ENCODE measurements at regions not wholly inside any gene's neighbourhood (a gene's known extent, or its start where the extent isn't known, plus 50 kb on each side); places are given as distances from the start of the nearest gene placed in this dataset.

DNA sequence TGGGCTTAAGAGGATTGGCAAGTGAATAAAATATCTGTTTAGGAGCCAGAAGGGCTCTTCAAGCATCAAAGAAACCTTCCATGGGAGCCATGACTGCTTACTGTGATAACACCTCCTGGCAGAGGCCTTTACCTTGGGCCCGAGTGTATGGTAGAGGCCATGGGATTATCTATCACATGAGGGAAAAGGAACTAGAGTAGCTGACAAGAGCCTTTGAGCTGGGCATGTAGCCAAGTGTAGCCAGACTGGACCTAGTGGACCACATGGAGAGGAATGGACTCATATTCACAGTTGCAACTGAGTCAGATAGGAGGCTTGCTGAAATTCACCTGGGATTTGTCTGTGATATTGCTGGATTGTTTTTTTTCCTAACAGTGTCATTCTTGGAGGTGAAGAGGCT is 276.0 kb upstream of the ZFHX3 start:
- no peak overlapping the region for H2BK15ac ChIP-seq (ENCODE audit: low read depth, low read length)
- H3K9me1 ChIP-seq (ENCODE audit: insufficient read depth, low read length), result no peaks in the 10 kb centered on the region
- H3K23ac ChIP-seq (ENCODE audit: low read depth, low read length), result no peak overlapping the region
- H2AK9ac ChIP-seq (replicated peaks; ENCODE audit: low read depth, low read length, poor library complexity), result no peak overlapping the region
- in situ Hi-C loops (cut with MboI; ENCODE audit: low sequenced_read_pairs) (no loop called here), intact Hi-C loops (cut with micrococcal nuclease) (no loop called here), dilution Hi-C loops (cut with HindIII; ENCODE audit: low sequenced_read_pairs, unreplicated experiment) (no loop called here)
- CTCF ChIA-PET, result no interaction called here
- peaks cover 9% of the 10 kb centered on the region; the same call in 1 of the 2 replicates for H3K27me3 ChIP-seq (ENCODE audit: control insufficient read depth, insufficient read depth, low read length)
- no peaks in the 10 kb centered on the region for H4K20me1 ChIP-seq (ENCODE audit: insufficient read depth, low read length)
- H3K56ac ChIP-seq (ENCODE audit: extremely low read depth, insufficient read depth, low read length), result no peak overlapping the region
- no peak overlapping the region for H3K4ac ChIP-seq (ENCODE audit: low read depth, low read length)
- no peak overlapping the region for H4K5ac ChIP-seq (ENCODE audit: low read depth, low read length)
- no peak overlapping the region for H2AK5ac ChIP-seq (ENCODE audit: low read depth, low read length)
- no peak overlapping the region for H3K9ac ChIP-seq (ENCODE audit: low read depth, low read length)
- H2BK20ac ChIP-seq (ENCODE audit: low read depth, low read length), result no peak overlapping the region
- no peaks in the 10 kb centered on the region; the same call in 1 of the 2 replicates for H3K36me3 ChIP-seq (ENCODE audit: control insufficient read depth, insufficient read depth, low read length)
- H2AFZ ChIP-seq (replicated peaks; ENCODE audit: low read length, poor library complexity), result no peak overlapping the region
- BruUV-seq (replicated peaks), result no TSS peak
- ATAC-seq (ENCODE audit: low read depth) (no peak), DNase-seq (no peak)
- H3K18ac ChIP-seq (ENCODE audit: low read depth, low read length), result no peak overlapping the region
- no peak overlapping the region for H3K14ac ChIP-seq (replicated peaks; ENCODE audit: low read depth, low read length)
- no CpG with 5 or more reads among the region's 1 CpG for WGBS, 2 experiments (ENCODE audit: extremely low coverage in 2 of 2, insufficient read length in 1 of 2)
- H2BK5ac ChIP-seq (ENCODE audit: low read depth, low read length, poor library complexity, severe bottlenecking), result no peak overlapping the region
- H4K91ac ChIP-seq (ENCODE audit: insufficient read depth, low read depth, low read length), result no peak overlapping the region
- H3K4me1 ChIP-seq (ENCODE audit: control insufficient read depth, insufficient read depth, low read length), result no peaks in the 10 kb centered on the region
- no peak overlapping the region for H3K27ac ChIP-seq (ENCODE audit: insufficient read depth, low read length)
- POLR2A ChIA-PET (ENCODE audit: unreplicated experiment), result no interaction called here
- no peak overlapping the region for H3K4me2 ChIP-seq (ENCODE audit: low read depth, low read length)
- no peak overlapping the region for H4K8ac ChIP-seq (ENCODE audit: low read depth in 2 of 2, low read length in 2 of 2)
- TF ChIP-seq MAZ (IDR thresholded peaks at IDR 0.05; ENCODE audit: borderline replicate concordance, low read depth, low read length), result no peak
- TF ChIP-seq MXI1 (IDR thresholded peaks at IDR 0.05; ENCODE audit: borderline replicate concordance, low read depth, low read length), result no peak
- no peak for TF ChIP-seq BHLHE40 (IDR thresholded peaks at IDR 0.05; ENCODE audit: low read depth, low read length)
- TF ChIP-seq, protein P1, sequence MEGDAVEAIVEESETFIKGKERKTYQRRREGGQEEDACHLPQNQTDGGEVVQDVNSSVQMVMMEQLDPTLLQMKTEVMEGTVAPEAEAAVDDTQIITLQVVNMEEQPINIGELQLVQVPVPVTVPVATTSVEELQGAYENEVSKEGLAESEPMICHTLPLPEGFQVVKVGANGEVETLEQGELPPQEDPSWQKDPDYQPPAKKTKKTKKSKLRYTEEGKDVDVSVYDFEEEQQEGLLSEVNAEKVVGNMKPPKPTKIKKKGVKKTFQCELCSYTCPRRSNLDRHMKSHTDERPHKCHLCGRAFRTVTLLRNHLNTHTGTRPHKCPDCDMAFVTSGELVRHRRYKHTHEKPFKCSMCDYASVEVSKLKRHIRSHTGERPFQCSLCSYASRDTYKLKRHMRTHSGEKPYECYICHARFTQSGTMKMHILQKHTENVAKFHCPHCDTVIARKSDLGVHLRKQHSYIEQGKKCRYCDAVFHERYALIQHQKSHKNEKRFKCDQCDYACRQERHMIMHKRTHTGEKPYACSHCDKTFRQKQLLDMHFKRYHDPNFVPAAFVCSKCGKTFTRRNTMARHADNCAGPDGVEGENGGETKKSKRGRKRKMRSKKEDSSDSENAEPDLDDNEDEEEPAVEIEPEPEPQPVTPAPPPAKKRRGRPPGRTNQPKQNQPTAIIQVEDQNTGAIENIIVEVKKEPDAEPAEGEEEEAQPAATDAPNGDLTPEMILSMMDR (conservative IDR thresholded peaks at IDR 0.05; ENCODE audit: low read depth, low read length), result no peak
- no peak for TF ChIP-seq MAFK (IDR thresholded peaks at IDR 0.05; ENCODE audit: low read depth, low read length)
- TF ChIP-seq RFX5 (IDR thresholded peaks at IDR 0.05; ENCODE audit: low read depth, low read length), result no peak
- TF ChIP-seq FOS (IDR thresholded peaks at IDR 0.05; ENCODE audit: low read depth, low read length), result no peak
- TF ChIP-seq, protein P2, sequence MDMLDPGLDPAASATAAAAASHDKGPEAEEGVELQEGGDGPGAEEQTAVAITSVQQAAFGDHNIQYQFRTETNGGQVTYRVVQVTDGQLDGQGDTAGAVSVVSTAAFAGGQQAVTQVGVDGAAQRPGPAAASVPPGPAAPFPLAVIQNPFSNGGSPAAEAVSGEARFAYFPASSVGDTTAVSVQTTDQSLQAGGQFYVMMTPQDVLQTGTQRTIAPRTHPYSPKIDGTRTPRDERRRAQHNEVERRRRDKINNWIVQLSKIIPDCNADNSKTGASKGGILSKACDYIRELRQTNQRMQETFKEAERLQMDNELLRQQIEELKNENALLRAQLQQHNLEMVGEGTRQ (IDR thresholded peaks at IDR 0.05; ENCODE audit: low read depth, low read length), result no peak
- TF ChIP-seq POLR2A (IDR thresholded peaks at IDR 0.05; ENCODE audit: low read depth, low read length), result no peak
- no peak for TF ChIP-seq CHD1 (IDR thresholded peaks at IDR 0.05; ENCODE audit: low read depth, low read length)
- TF ChIP-seq RCOR1 (IDR thresholded peaks at IDR 0.05; ENCODE audit: insufficient replicate concordance, low read length), result no peak
- no peak for TF ChIP-seq NFE2L2 (IDR thresholded peaks at IDR 0.05; ENCODE audit: low read depth, low read length)
- TF ChIP-seq, protein P3, sequence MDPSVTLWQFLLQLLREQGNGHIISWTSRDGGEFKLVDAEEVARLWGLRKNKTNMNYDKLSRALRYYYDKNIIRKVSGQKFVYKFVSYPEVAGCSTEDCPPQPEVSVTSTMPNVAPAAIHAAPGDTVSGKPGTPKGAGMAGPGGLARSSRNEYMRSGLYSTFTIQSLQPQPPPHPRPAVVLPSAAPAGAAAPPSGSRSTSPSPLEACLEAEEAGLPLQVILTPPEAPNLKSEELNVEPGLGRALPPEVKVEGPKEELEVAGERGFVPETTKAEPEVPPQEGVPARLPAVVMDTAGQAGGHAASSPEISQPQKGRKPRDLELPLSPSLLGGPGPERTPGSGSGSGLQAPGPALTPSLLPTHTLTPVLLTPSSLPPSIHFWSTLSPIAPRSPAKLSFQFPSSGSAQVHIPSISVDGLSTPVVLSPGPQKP (IDR thresholded peaks at IDR 0.05; ENCODE audit: borderline replicate concordance, low read depth, low read length), result no peak
- no peak for TF ChIP-seq RAD21 (IDR thresholded peaks at IDR 0.05; ENCODE audit: low read length)
- TF ChIP-seq CEBPB (IDR thresholded peaks at IDR 0.05; ENCODE audit: low read depth, low read length), result no peak
- TF ChIP-seq SMC3 (IDR thresholded peaks at IDR 0.05; ENCODE audit: low read depth, low read length), result no peak
- H3K79me1 ChIP-seq (ENCODE audit: low read depth in 1 of 2, low read length in 2 of 2), result no peaks in the 10 kb centered on the region
- H3K4me3 ChIP-seq (ENCODE audit: insufficient read depth, low read depth, low read length), result no peak overlapping the region
- no peaks in the 10 kb centered on the region for H3K9me3 ChIP-seq (ENCODE audit: control insufficient read depth, insufficient read depth, low read length)
- no peak overlapping the region for H2BK120ac ChIP-seq (ENCODE audit: low read depth, low read length)
